Stomach (tissue), 8 donors: ENCODE measurements at regions not wholly inside any gene's neighbourhood (a gene's known extent, or its start where the extent isn't known, plus 50 kb on each side); places are given as distances from the start of the nearest gene placed in this dataset.

Experiments used
- DNase-seq, 2 donors: peaks; one replicate each; pipeline versions ENCODE4 v3.0.0 to v3.0.0-alpha.2; 2013 to 2019
- H3K27ac ChIP-seq, 5 donors: fragments of 200-600 bp in 4 of 5; sonication (generic) in 4 of 5; one replicate each; pipeline ENCODE4 v1.5.1; 2013 to 2019; ENCODE audit warnings: mild to moderate bottlenecking in 1 of 5, moderate library complexity in 1 of 5
- H3K27me3 ChIP-seq, 3 donors: fragments of 200-600 bp; sonication (generic); one replicate each; pipeline ENCODE4 v1.5.1; 2017 to 2019; ENCODE audit warnings: mixed run types in 1 of 3
- H3K36me3 ChIP-seq, 4 donors: fragments of 200-600 bp; sonication (generic); 1 replicate in 3 of 4; 2 replicates in 1 of 4; pipeline ENCODE4 v1.5.1; 2016 to 2019
- H3K4me1 ChIP-seq, 4 donors: fragments of 200-600 bp; sonication (generic); one replicate each; pipeline ENCODE4 v1.5.1; 2016 to 2019
- H3K4me3 ChIP-seq, 4 donors: fragments of 200-600 bp; sonication (generic) in 3 of 4; one replicate each; pipeline ENCODE4 v1.5.1; 2016 to 2019; ENCODE audit warnings: mild to moderate bottlenecking in 1 of 4
- H3K9me3 ChIP-seq, 4 donors: fragments of 200-600 bp; sonication (generic); one replicate each; pipeline ENCODE4 v1.5.1; 2016 to 2019
- CTCF ChIP-seq, 7 experiments: fragments of 450-650 bp in 4 of 7; fragments of 200-600 bp in 3 of 7; sonication (generic) in 3 of 7; IDR thresholded peaks; one replicate each; pipeline ENCODE4 v1.5.1; 2016 to 2019; ENCODE audit warnings: antibody characterized with exemption in 7 of 7, control low read depth in 2 of 7, mild to moderate bottlenecking in 1 of 7
- EP300 ChIP-seq: sonication (generic); formaldehyde crosslinking; IDR thresholded peaks from one replicate; pipeline ENCODE4 v1.6.1; 2017; ENCODE audit warnings: antibody characterized with exemption
- POLR2A ChIP-seq, 4 donors: fragments of 450-650 bp; IDR thresholded peaks; one replicate each; pipeline ENCODE4 v1.6.1; 2016; ENCODE audit warnings: antibody characterized with exemption in 4 of 4, control low read depth in 2 of 4, mild to moderate bottlenecking in 1 of 4, moderate library complexity in 1 of 4
- POLR2AphosphoS5 ChIP-seq, 3 donors: sonication (generic); formaldehyde crosslinking; IDR thresholded peaks; one replicate each; pipeline ENCODE4 v1.6.1; 2016; ENCODE audit warnings: antibody characterized with exemption in 3 of 3
- WGBS, 5 donors: extraction: QIAGEN DNeasy Blood & Tissue Kit in 3 of 5; methylation state at CpG; one replicate each; pipeline versions ENCODE4 v1.1.5 to v1.1.7; 2013 to 2018; 5-methylcytosine and 5-hydroxymethylcytosine counted together
- intact Hi-C: fragments of 100-400 bp; cut with DNase I; formaldehyde crosslinking; loops from one replicate; pipeline ENCODE4 v1.15.1; 2023; ENCODE audit warnings: low total_unique reads
- donor health status: healthy with polysubstance abuse.
- donor health status: Bipolar disorder and iron deficiency.
- donor health status: healthy.

- no peaks in the 10 kb centered on the region for H3K9me3 ChIP-seq
- TF ChIP-seq EP300 (no peak), CTCF (IDR thresholded peaks at IDR 0.05) (no peak), POLR2A (IDR thresholded peaks at IDR 0.05) (no peak), POLR2AphosphoS5 (IDR thresholded peaks at IDR 0.05) (no peak)
- H3K27ac ChIP-seq = no peak overlapping the region
- 73 to 87% (median 83%) methylated on average over 2 of the region's 2 CpGs for WGBS, 5 donors
- no peaks in the 10 kb centered on the region for H3K4me1 ChIP-seq
- intact Hi-C loops = no loop called here
- no peak overlapping the region for H3K4me3 ChIP-seq
- no peaks in the 10 kb centered on the region for H3K27me3 ChIP-seq
- H3K36me3 ChIP-seq = no peaks in the 10 kb centered on the region
- DNase-seq = no peak
Measured at GRCh38 chr5:5704352-5704751, 281.9 kb downstream of the ICE1 start.

GRCh38 chr5:5702934-5703333, 280.5 kb downstream of the ICE1 start:
- no peak for TF ChIP-seq EP300
- no peak for TF ChIP-seq CTCF (IDR thresholded peaks at IDR 0.05)
- TF ChIP-seq POLR2A (IDR thresholded peaks at IDR 0.05) = no peak
- no peak for TF ChIP-seq POLR2AphosphoS5 (IDR thresholded peaks at IDR 0.05)
- WGBS, 5 donors = 84 to 95% (median 93%) methylated on average over 7 of the region's 7 CpGs
- Histone ChIP-seq H3K4me1 (no peaks in the 10 kb centered on the region), H3K27me3 (no peaks in the 10 kb centered on the region), H3K27ac (no peak overlapping the region), H3K4me3 (no peak overlapping the region), H3K9me3 (peaks cover 0 to 6% (median 0%) of the 10 kb centered on the region in 4 donors), H3K36me3 (no peaks in the 10 kb centered on the region)
- intact Hi-C loops = no loop called here
- no peak for DNase-seq

GRCh38 chr5:5700549-5700948, 278.1 kb downstream of the ICE1 start:
- DNase-seq = no peak
- TF ChIP-seq POLR2AphosphoS5 (IDR thresholded peaks at IDR 0.05) (no peak), POLR2A (IDR thresholded peaks at IDR 0.05) (no peak), EP300 (no peak), CTCF (IDR thresholded peaks at IDR 0.05) (no peak)
- Histone ChIP-seq H3K9me3 (peaks cover 0 to 6% (median 3%) of the 10 kb centered on the region in 4 donors), H3K27ac (no peak overlapping the region), H3K27me3 (no peaks in the 10 kb centered on the region), H3K4me3 (no peak overlapping the region), H3K36me3 (no peaks in the 10 kb centered on the region), H3K4me1 (no peaks in the 10 kb centered on the region)
- intact Hi-C loops = no loop called here

- Histone ChIP-seq H3K36me3 (no peaks in the 10 kb centered on the region), H3K9me3 (peaks cover 0 to 13% (median 3%) of the 10 kb centered on the region in 4 donors), H3K4me3 (no peak overlapping the region), H3K4me1 (no peaks in the 10 kb centered on the region), H3K27ac (no peak overlapping the region), H3K27me3 (no peaks in the 10 kb centered on the region)
- no peak for TF ChIP-seq POLR2A (IDR thresholded peaks at IDR 0.05)
- no peak for TF ChIP-seq EP300
- no peak for TF ChIP-seq POLR2AphosphoS5 (IDR thresholded peaks at IDR 0.05)
- no peak for TF ChIP-seq CTCF (IDR thresholded peaks at IDR 0.05)
- DNase-seq = no peak
- WGBS, 5 donors = 85 to 89% (median 88%) methylated on average over 12 of the region's 12 CpGs
- intact Hi-C loops = no loop called here
Measured at GRCh38 chr5:5699062-5699461, 276.6 kb downstream of the ICE1 start.
